ENCODE measurements at regions not wholly inside any gene's neighbourhood (a gene's known extent, or its start where the extent isn't known, plus 50 kb on each side); places are given as distances from the start of the nearest gene placed in this dataset.

- Histone ChIP-seq H3K9me3 (no peaks in the 10 kb centered on the region), H3K4me1 (ENCODE audit: control insufficient read depth in 1 of 2, low read depth in 2 of 2) (no peaks in the 10 kb centered on the region), H3K4me3 (no peak overlapping the region), H3K27ac (no peak overlapping the region), H3K36me3 (no peaks in the 10 kb centered on the region), H3K27me3 (replicated peaks; ENCODE audit: insufficient read depth) (no peaks in the 10 kb centered on the region)
- no peak for ATAC-seq (ENCODE audit: insufficient number of reproducible peaks, low FRiP score, low read depth)
- no peak for DNase-seq (ENCODE audit: low spot score)
- TF ChIP-seq CTCF (IDR thresholded peaks at IDR 0.05), result no peak
Observed at GRCh38 chr16:6803176-6803575, 529.5 kb upstream of the RBFOX1 start.

- H3K27ac ChIP-seq, result no peak overlapping the region
- H3K9me3 ChIP-seq, result no peaks in the 10 kb centered on the region
- H3K27me3 ChIP-seq (replicated peaks; ENCODE audit: insufficient read depth), result no peaks in the 10 kb centered on the region
- no peaks in the 10 kb centered on the region for H3K4me1 ChIP-seq (ENCODE audit: control insufficient read depth in 1 of 2, low read depth in 2 of 2)
- DNase-seq (ENCODE audit: low spot score) (no peak), ATAC-seq (ENCODE audit: insufficient number of reproducible peaks, low FRiP score, low read depth) (no peak)
- no peaks in the 10 kb centered on the region for H3K36me3 ChIP-seq
- H3K4me3 ChIP-seq, result no peak overlapping the region
- no peak for TF ChIP-seq CTCF (IDR thresholded peaks at IDR 0.05)
Observed at GRCh38 chr16:6797223-6797622, 535.4 kb upstream of the RBFOX1 start.

GRCh38 chr16:6777624-6778023 lies 555.0 kb upstream of the RBFOX1 start:
- no peaks in the 10 kb centered on the region for H3K9me3 ChIP-seq
- DNase-seq (ENCODE audit: low spot score), result no peak
- H3K27me3 ChIP-seq (replicated peaks; ENCODE audit: insufficient read depth), result no peaks in the 10 kb centered on the region

DNA sequence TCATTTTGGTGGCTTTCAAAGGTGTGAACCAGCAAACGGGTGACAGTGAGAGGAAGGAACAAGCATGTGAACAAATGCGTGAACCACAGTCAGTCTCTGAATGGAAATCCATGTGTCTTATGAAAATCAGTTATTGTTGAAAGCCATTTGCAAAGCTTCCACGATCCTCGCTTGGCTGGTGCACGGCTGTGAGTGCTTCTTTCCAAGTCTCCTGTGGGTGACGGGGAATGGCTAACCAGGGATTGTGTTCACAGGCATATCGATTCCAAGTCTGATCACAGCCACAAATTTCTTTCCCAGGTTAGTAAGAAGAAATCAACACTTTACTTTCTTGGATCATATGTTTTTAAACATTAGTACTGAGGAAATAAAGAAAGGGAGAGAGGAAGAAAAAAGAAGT lies 556.9 kb upstream of the RBFOX1 start:
- Histone ChIP-seq H3K9me3 (no peaks in the 10 kb centered on the region), H3K27ac (no peak overlapping the region), H3K4me3 (no peak overlapping the region), H3K36me3 (no peaks in the 10 kb centered on the region), H3K4me1 (ENCODE audit: control insufficient read depth in 1 of 2, low read depth in 2 of 2) (no peaks in the 10 kb centered on the region), H3K27me3 (replicated peaks; ENCODE audit: insufficient read depth) (no peaks in the 10 kb centered on the region)
- TF ChIP-seq CTCF (IDR thresholded peaks at IDR 0.05), result no peak
- no peak for DNase-seq (ENCODE audit: low spot score)
- ATAC-seq (ENCODE audit: insufficient number of reproducible peaks, low FRiP score, low read depth), result no peak

More at GRCh38 chr16:6777624-6778023, 555.0 kb upstream of the RBFOX1 start:
- TF ChIP-seq CTCF (IDR thresholded peaks at IDR 0.05), result no peak
- Histone ChIP-seq H3K4me3 (no peak overlapping the region), H3K4me1 (ENCODE audit: control insufficient read depth in 1 of 2, low read depth in 2 of 2) (no peaks in the 10 kb centered on the region), H3K36me3 (no peaks in the 10 kb centered on the region), H3K27ac (no peak overlapping the region)
- ATAC-seq (ENCODE audit: insufficient number of reproducible peaks, low FRiP score, low read depth), result no peak

DNA sequence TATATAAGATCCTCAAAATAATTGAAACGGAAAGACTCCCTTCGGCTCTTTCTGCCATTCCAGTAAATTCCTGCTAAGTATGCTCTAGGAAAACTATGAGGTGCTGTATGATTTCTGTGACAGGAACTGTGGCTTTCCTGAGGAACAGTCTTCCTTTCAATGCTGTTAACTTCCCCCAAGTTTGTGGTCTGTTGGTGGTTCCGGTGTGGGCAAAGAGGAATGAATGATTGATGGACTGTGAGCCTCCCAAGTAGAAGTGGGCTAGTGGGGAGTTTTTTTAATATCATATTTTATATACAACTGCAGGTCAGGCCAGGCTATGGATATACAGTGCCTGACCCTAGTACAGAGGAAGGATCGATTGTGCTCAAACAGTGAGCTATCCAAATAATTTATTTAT lies 560.7 kb upstream of the RBFOX1 start:
- no peak overlapping the region for H3K4me3 ChIP-seq
- no peaks in the 10 kb centered on the region for H3K36me3 ChIP-seq
- no peaks in the 10 kb centered on the region for H3K4me1 ChIP-seq (ENCODE audit: control insufficient read depth in 1 of 2, low read depth in 2 of 2)
- DNase-seq (ENCODE audit: low spot score) (no peak), ATAC-seq (ENCODE audit: insufficient number of reproducible peaks, low FRiP score, low read depth) (no peak)
- TF ChIP-seq CTCF (IDR thresholded peaks at IDR 0.05), result no peak
- H3K9me3 ChIP-seq, result no peaks in the 10 kb centered on the region
- no peak overlapping the region for H3K27ac ChIP-seq
- H3K27me3 ChIP-seq (replicated peaks; ENCODE audit: insufficient read depth), result no peaks in the 10 kb centered on the region

Measured in thoracic aorta (tissue), 2 donors.